SU-DHL-6 (cell line): ENCODE measurements at regions not wholly inside any gene's neighbourhood (a gene's known extent, or its start where the extent isn't known, plus 50 kb on each side); places are given as distances from the start of the nearest gene placed in this dataset.

Source experiments
- CTCF ChIP-seq: fragments of 200-600 bp; sonication (generic); IDR thresholded peaks from one replicate; pipeline ENCODE4 v1.5.1; 2017; ENCODE audit warnings: antibody characterized with exemption, mild to moderate bottlenecking, low read length, moderate library complexity; ENCODE audit not compliant: insufficient read depth, poor library complexity, severe bottlenecking
- EZH2phosphoT487 ChIP-seq: fragments of 200-600 bp; sonication (generic), shearing (Covaris generic); conservative IDR thresholded peaks from 2 replicates; pipeline ENCODE4 v1.6.1; 2018; ENCODE audit warnings: mild to moderate bottlenecking, antibody characterized with exemption, low read length, moderate library complexity, mixed read lengths

- no peak for TF ChIP-seq CTCF
- no peak for TF ChIP-seq EZH2phosphoT487
Observed at GRCh38 chr1:30270461-30270860, 452.9 kb downstream of the MATN1 start.
